NCI-H1417 (cell line): ENCODE measurements at regions not wholly inside any gene's neighbourhood (a gene's known extent, or its start where the extent isn't known, plus 50 kb on each side); places are given as distances from the start of the nearest gene placed in this dataset.
"Not testable (repeated sequence)": the region's sequence is repeated elsewhere in the genome, so short reads cannot be mapped to it uniquely, and the experiment has no call there.

Experiments used
- DNase-seq, 3 experiments: peaks; one replicate each; lab custom pipeline; 2025; lab: John Stamatoyannopoulos, UW

- not testable (repeated sequence) for DNase-seq
Observed at GRCh38 chr1:149360351-149360750, 114.5 kb upstream of the NBPF19 start.

GRCh38 chr1:149361310-149361709 is 113.5 kb upstream of the NBPF19 start:
- not testable (repeated sequence) for DNase-seq

DNA sequence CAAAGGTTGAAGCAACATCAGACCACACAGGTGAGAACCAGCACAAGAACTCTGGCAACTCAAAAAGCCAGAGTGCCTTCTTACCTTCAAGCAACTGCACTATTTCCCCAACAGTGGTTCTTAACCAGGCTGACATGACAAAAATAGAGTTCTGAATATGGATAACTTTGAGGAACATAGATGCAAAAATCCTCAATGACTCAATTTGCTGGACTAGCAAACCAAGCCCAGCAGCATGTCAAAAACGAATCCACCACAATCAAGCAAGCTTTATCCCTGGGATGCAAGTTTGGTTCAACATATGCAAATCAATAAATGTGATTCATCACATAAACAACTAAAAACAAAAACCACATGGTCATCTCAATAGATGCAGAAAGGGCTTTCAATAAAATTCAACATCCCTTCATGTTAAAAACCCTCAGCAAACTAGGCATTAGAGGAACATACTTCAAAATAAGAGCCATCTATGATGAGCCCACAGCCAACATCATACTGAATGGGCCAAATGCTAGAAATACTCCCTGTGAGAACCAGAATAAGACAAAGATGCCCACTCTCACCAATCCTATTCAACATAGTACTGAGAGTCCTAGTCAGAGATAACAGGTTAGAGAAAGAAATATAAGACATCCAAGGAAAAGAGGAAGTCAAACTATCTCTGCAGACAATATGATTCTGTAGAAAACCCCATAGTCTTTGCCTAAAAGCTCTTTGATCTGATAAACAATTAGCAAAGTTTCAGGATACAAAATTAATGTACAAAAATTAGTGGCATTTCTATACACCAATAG is 110.5 kb upstream of the NBPF19 start:
- not testable (repeated sequence) for DNase-seq

GRCh38 chr1:149366402-149366801 is 108.4 kb upstream of the NBPF19 start:
- not testable (repeated sequence) for DNase-seq

GRCh38 chr1:149367472-149368044 is 107.3 kb upstream of the NBPF19 start:
- not testable (repeated sequence) for DNase-seq

GRCh38 chr1:149368337-149368736 is 106.5 kb upstream of the NBPF19 start:
- DNase-seq: not testable (repeated sequence)

GRCh38 chr1:149369081-149369480 is 105.8 kb upstream of the NBPF19 start:
- DNase-seq: not testable (repeated sequence)

GRCh38 chr1:149371955-149372354 is 102.9 kb upstream of the NBPF19 start:
- DNase-seq: not testable (repeated sequence)

DNA sequence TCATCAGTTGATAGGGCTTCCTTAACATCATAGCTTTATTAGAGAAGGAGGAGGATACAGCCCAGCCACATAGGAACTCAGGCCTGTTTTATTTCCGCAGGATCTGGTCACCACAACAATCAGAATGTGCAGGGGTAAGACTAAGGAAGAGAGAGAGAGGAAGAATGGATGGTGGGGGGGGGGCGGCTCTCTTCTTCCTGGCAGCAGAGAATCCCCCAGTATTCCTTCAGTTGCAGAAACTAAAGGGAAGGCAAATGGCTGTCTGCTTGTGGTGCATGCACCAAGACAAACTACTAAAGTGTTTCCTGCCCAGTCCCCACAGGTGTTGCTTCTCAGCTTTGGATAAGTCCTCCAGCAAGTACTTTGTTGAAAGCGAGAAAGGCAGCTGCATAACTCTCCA is 96.4 kb upstream of the NBPF19 start:
- DNase-seq: not testable (repeated sequence)

DNA sequence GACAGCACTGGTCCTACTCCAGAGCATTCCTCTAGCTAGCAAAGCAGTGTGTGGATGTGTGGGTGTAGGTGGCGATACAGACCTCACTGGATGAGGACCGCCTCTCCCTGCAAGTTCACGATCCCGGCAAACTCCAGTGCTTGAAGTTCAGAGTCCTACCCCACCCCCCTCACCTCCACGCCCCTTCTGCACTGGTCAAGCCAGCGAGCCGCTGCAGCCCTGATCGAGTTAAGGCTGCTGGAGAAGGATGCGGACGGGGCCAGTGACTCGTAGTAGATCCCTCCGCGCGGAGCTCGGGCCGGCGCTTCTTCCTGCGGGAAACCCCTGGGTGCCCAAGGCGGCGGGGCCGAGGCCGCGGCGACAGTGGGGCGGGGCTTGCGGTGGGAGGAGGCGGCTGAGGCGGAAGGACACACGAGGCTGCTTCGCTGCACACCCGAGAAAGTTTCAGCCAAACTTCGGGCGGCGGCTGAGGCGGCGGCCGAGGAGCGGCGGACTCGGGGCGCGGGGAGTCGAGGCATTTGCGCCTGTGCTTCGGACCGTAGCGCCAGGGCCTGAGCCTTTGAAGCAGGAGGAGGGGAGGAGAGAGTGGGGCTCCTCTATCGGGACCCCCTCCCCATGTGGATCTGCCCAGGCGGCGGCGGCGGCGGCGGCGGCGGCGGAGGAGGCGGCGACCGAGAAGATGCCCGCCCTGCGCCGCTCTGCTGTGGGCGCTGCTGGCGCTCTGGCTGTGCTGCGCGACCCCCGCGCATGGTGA is 84.5 kb upstream of the NBPF19 start:
- DNase-seq: peak; percentile 14 to 60 (median 52)

GRCh38 chr1:149390931-149391330 is 83.9 kb upstream of the NBPF19 start:
- not testable (repeated sequence) for DNase-seq

DNA sequence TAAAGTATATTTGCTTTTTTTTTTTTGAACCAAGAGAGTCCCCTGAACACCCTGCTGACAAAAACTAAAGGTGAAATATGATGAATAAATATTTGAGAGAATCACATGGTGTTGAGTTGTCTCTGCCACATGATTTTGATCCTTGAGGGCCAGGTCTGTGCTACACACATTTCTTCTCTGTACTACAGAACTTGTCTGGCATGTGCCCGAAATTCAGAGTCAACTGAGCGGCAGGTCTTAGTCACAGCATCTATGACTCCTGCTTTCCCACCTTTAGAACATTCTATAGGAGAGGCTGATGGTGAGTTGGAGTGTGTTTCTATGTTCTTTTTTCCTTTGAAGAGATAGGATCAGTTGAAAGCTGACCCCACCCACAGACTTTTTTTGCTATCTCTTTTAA is 79.0 kb upstream of the NBPF19 start:
- DNase-seq: not testable (repeated sequence)

DNA sequence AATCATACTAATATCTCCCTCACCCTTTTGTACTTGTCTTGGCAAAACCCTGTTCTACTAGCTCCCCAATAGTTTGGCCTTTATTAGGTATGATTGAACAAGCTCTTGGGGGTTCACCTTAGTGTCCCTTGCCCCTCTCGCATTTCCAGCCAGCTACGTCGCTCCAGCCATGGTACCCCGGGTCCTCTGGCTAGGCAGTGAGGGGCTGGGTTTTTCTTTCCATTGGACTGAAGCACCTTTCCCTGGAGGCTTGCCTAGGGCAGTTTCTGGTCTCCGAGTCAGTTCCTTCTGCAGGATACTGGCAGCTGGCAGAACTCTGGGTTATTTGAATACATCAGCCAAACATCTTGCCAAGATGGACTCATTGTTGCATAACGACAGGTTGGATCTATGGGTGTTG is 76.3 kb upstream of the NBPF19 start:
- DNase-seq: not testable (repeated sequence)

DNA sequence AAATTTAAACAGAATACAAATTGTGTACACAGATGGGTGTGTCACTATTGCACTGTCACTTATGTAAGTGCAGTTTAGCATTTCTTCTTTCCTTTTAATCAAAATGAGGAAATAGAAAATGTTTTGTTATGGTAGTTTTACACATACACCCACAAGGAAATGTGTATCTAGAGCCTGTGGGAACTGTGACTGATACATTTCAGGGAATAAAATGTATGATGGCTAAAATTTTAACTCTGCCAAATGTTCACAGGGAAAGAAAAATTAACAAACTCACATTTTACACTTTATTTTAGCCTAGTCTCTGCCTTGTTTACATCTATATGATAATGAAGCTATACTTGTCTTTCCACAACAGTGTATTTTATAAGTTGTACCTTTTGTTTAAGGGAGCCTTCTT is 66.4 kb upstream of the NBPF19 start:
- not testable (repeated sequence) for DNase-seq

GRCh38 chr1:149415373-149415772 is 59.5 kb upstream of the NBPF19 start:
- not testable (repeated sequence) for DNase-seq

- DNase-seq: not testable (repeated sequence)
Observed at GRCh38 chr1:149418782-149419181, 56.1 kb upstream of the NBPF19 start.

- not testable (repeated sequence) for DNase-seq
Observed at GRCh38 chr1:149423122-149423521, 51.7 kb upstream of the NBPF19 start.
